CD14-positive monocyte (primary cell): ENCODE measurements at regions not wholly inside any gene's neighbourhood (a gene's known extent, or its start where the extent isn't known, plus 50 kb on each side); places are given as distances from the start of the nearest gene placed in this dataset.

Source experiments
- DNase-seq, 3 donors: peaks; one replicate each; pipeline ENCODE4 v3.0.0-alpha.2; 2011 to 2022
- H2AFZ ChIP-seq: 2 replicates; pipeline ENCODE4 v1.6.0; 2012; ENCODE audit warnings: mild to moderate bottlenecking, low read depth, low read length, inconsistent platforms; ENCODE audit not compliant: insufficient read depth, poor library complexity, severe bottlenecking
- H3K27ac ChIP-seq, 2 donors: 1 replicate in 1 of 2; 2 replicates in 1 of 2; pipeline ENCODE4 v1.5.1; 2012 to 2013; ENCODE audit warnings: low read length in 2 of 2, control low read depth in 1 of 2, inconsistent platforms in 1 of 2, low read depth in 1 of 2, mild to moderate bottlenecking in 1 of 2
- H3K27me3 ChIP-seq, 2 donors: one replicate each; pipeline versions ENCODE4 v1.6.0 to v1.6.1; 2011 to 2013; ENCODE audit warnings: low read length in 2 of 2; ENCODE audit not compliant: control insufficient read depth in 2 of 2, insufficient read depth in 2 of 2
- H3K36me3 ChIP-seq, 2 donors: replicated peaks in 1 of 2; 1 replicate in 1 of 2; 2 replicates in 1 of 2; pipeline versions ENCODE4 v1.5.1 to v1.6.1; 2012 to 2013; ENCODE audit warnings: low read length in 2 of 2, control low read depth in 1 of 2, inconsistent platforms in 1 of 2, mild to moderate bottlenecking in 1 of 2; ENCODE audit not compliant: insufficient read depth in 2 of 2, control insufficient read depth in 1 of 2
- H3K4me1 ChIP-seq, 2 donors: 1 replicate in 1 of 2; 2 replicates in 1 of 2; pipeline versions ENCODE4 v1.5.1 to v1.6.1; 2012 to 2013; ENCODE audit warnings: low read length in 2 of 2, control low read depth in 1 of 2, inconsistent platforms in 1 of 2, mild to moderate bottlenecking in 1 of 2, moderate library complexity in 1 of 2; ENCODE audit not compliant: insufficient read depth in 2 of 2, control insufficient read depth in 1 of 2
- H3K4me2 ChIP-seq: replicated peaks from 2 replicates; pipeline ENCODE3; 2012; ENCODE audit warnings: low read length, moderate library complexity, mild to moderate bottlenecking; ENCODE audit not compliant: poor library complexity, severe bottlenecking; ENCODE audit errors: extremely low read depth
- H3K4me3 ChIP-seq, 3 experiments: fragments of 200-600 bp in 1 of 3; sonication (generic) in 1 of 3; replicated peaks in 1 of 3; 1 replicate in 2 of 3; 2 replicates in 1 of 3; pipeline ENCODE4 v1.5.1; 2011 to 2013; ENCODE audit warnings: low read length in 3 of 3, mild to moderate bottlenecking in 3 of 3, control low read depth in 2 of 3, low read depth in 2 of 3, inconsistent platforms in 1 of 3, moderate library complexity in 1 of 3
- H3K79me2 ChIP-seq: 2 replicates; pipeline ENCODE4 v1.6.0; 2012; ENCODE audit warnings: mild to moderate bottlenecking, control low read depth, inconsistent platforms, low read length, moderate library complexity; ENCODE audit not compliant: insufficient read depth
- H3K9ac ChIP-seq: 2 replicates; pipeline ENCODE4 v1.6.0; 2017; ENCODE audit warnings: low read length, mild to moderate bottlenecking; ENCODE audit not compliant: insufficient read depth, poor library complexity, severe bottlenecking
- H3K9me3 ChIP-seq, 2 donors: replicated peaks in 1 of 2; 1 replicate in 1 of 2; 2 replicates in 1 of 2; pipeline versions ENCODE4 v1.5.1 to v1.6.1; 2012 to 2013; ENCODE audit warnings: low read length in 2 of 2, control low read depth in 1 of 2; ENCODE audit not compliant: control insufficient read depth in 1 of 2, insufficient read depth in 1 of 2
- H4K20me1 ChIP-seq: 2 replicates; pipeline ENCODE4 v1.6.0; 2012; ENCODE audit warnings: mild to moderate bottlenecking, low read length, control low read depth, moderate library complexity; ENCODE audit not compliant: insufficient read depth
- H3K27ac Mint-ChIP-seq, 7 donors: one replicate each; pipeline ENCODE4 v1.8.0; 2020; ENCODE audit warnings: mild to moderate bottlenecking in 7 of 7, mixed read lengths in 7 of 7, moderate library complexity in 6 of 7, inconsistent platforms in 2 of 7
- H3K27me3 Mint-ChIP-seq, 3 donors: one replicate each; pipeline ENCODE4 v1.8.0; 2021 to 2022; ENCODE audit warnings: low read depth in 3 of 3, mild to moderate bottlenecking in 3 of 3, mixed read lengths in 3 of 3, moderate library complexity in 3 of 3, inconsistent platforms in 1 of 3
- H3K36me3 Mint-ChIP-seq, 2 donors: one replicate each; pipeline ENCODE4 v1.8.0; 2020; ENCODE audit warnings: mixed read lengths in 2 of 2, inconsistent platforms in 1 of 2, mild to moderate bottlenecking in 1 of 2
- H3K4me1 Mint-ChIP-seq: one replicate; pipeline ENCODE4 v1.8.0; 2020; ENCODE audit warnings: mild to moderate bottlenecking, mixed read lengths
- H3K4me3 Mint-ChIP-seq, 2 donors: one replicate each; pipeline ENCODE4 v1.8.0; 2020; ENCODE audit warnings: mild to moderate bottlenecking in 2 of 2, mixed read lengths in 2 of 2, moderate library complexity in 1 of 2
- H3K9me3 Mint-ChIP-seq, 7 donors: one replicate each; pipeline ENCODE4 v1.8.0; 2020 to 2022; ENCODE audit warnings: mixed read lengths in 7 of 7, mild to moderate bottlenecking in 6 of 7, moderate library complexity in 6 of 7, inconsistent platforms in 2 of 7
- WGBS: methylation state at CpG from one replicate; pipeline ENCODE4 v1.1.5; 2013; ENCODE audit warnings: missing lambda C conversion rate; ENCODE audit not compliant: insufficient coverage; 5-methylcytosine and 5-hydroxymethylcytosine counted together
- intact Hi-C, 2 donors: fragments of 100-400 bp; cut with micrococcal nuclease; formaldehyde crosslinking; loops; one replicate each; pipeline versions ENCODE4 v1.15.0 to v1.15.1; 2023
- TF ChIP-seq, protein P1 (sequence below): fragments of 200-600 bp; IDR thresholded peaks from one replicate; pipeline ENCODE4 v1.8.0; 2022; ENCODE audit warnings: antibody characterized with exemption, mild to moderate bottlenecking

- H3K27me3 ChIP-seq: no peaks in the 10 kb centered on the region
- H3K4me1 ChIP-seq: no peaks in the 10 kb centered on the region
- H3K4me3 ChIP-seq: no peak overlapping the region
- Mint-ChIP-seq H3K36me3 (no peaks in the 10 kb centered on the region), H3K27ac (no peak overlapping the region), H3K4me1 (no peaks in the 10 kb centered on the region), H3K4me3 (no peak overlapping the region), H3K27me3 (peaks cover 0 to 5% (median 1%) of the 10 kb centered on the region in 3 donors), H3K9me3 (peaks cover 0 to 6% (median 0%) of the 10 kb centered on the region in 7 donors)
- H3K9me3 ChIP-seq: no peaks in the 10 kb centered on the region
- no peaks in the 10 kb centered on the region for H3K79me2 ChIP-seq
- TF ChIP-seq, protein P1, sequence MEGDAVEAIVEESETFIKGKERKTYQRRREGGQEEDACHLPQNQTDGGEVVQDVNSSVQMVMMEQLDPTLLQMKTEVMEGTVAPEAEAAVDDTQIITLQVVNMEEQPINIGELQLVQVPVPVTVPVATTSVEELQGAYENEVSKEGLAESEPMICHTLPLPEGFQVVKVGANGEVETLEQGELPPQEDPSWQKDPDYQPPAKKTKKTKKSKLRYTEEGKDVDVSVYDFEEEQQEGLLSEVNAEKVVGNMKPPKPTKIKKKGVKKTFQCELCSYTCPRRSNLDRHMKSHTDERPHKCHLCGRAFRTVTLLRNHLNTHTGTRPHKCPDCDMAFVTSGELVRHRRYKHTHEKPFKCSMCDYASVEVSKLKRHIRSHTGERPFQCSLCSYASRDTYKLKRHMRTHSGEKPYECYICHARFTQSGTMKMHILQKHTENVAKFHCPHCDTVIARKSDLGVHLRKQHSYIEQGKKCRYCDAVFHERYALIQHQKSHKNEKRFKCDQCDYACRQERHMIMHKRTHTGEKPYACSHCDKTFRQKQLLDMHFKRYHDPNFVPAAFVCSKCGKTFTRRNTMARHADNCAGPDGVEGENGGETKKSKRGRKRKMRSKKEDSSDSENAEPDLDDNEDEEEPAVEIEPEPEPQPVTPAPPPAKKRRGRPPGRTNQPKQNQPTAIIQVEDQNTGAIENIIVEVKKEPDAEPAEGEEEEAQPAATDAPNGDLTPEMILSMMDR: no peak
- no peak overlapping the region for H3K27ac ChIP-seq
- H3K4me2 ChIP-seq: no peak overlapping the region
- intact Hi-C loops: no loop called here
- H4K20me1 ChIP-seq: no peaks in the 10 kb centered on the region
- H3K36me3 ChIP-seq: no peaks in the 10 kb centered on the region
- H2AFZ ChIP-seq: no peak overlapping the region
- WGBS: 90% methylated on average over 2 of the region's 2 CpGs
- no peak overlapping the region for H3K9ac ChIP-seq
- DNase-seq: no peak
Observed at GRCh38 chr5:155088811-155089210, 75.3 kb downstream of the KIF4B start.

GRCh38 chr5:155089643-155090042 lies 76.1 kb downstream of the KIF4B start:
- WGBS: no CpG with 5 or more reads among the region's 1 CpG
- H3K27ac Mint-ChIP-seq: no peak overlapping the region
- no peaks in the 10 kb centered on the region for H3K36me3 ChIP-seq
- no peaks in the 10 kb centered on the region for H3K4me1 Mint-ChIP-seq
- H3K36me3 Mint-ChIP-seq: no peaks in the 10 kb centered on the region
- no peak for DNase-seq
- H3K9me3 Mint-ChIP-seq: peaks cover 0 to 6% (median 0%) of the 10 kb centered on the region in 7 donors
- peaks cover 0 to 5% (median 1%) of the 10 kb centered on the region in 3 donors for H3K27me3 Mint-ChIP-seq
- no peaks in the 10 kb centered on the region for H3K4me1 ChIP-seq
- H3K4me2 ChIP-seq: no peak overlapping the region
- H3K9me3 ChIP-seq: no peaks in the 10 kb centered on the region
- intact Hi-C loops: no loop called here
- H3K4me3 Mint-ChIP-seq: no peak overlapping the region
- no peak overlapping the region for H3K27ac ChIP-seq
- no peaks in the 10 kb centered on the region for H3K27me3 ChIP-seq
- TF ChIP-seq, protein P1: no peak
- no peak overlapping the region for H3K9ac ChIP-seq
- no peaks in the 10 kb centered on the region for H3K79me2 ChIP-seq
- H4K20me1 ChIP-seq: no peaks in the 10 kb centered on the region
- no peak overlapping the region for H3K4me3 ChIP-seq
- H2AFZ ChIP-seq: no peak overlapping the region
